Stimulated activated effector memory CD8-positive, alpha-beta T cell treated with anti-CD3 and anti-CD28 coated beads, Interleukin-12 subunit alpha, Interleukin-12 subunit beta, amount 100 ng/mL, for 72 hours (primary cell): ENCODE measurements at regions not wholly inside any gene's neighbourhood (a gene's known extent, or its start where the extent isn't known, plus 50 kb on each side); places are given as distances from the start of the nearest gene placed in this dataset.

Experiments used
- ATAC-seq: fragments of 150-1000 bp; cut with Tn5 transposase; 2 replicates; pipeline ENCODE4 v1.10.0; 2021
- DNase-seq, 2 donors: peaks; one replicate each; pipeline ENCODE4 v3.0.0; 2021 to 2022; ENCODE audit warnings: low spot score in 2 of 2
- H3K27ac Mint-ChIP-seq: one replicate; pipeline ENCODE4 v1.8.0; 2022; ENCODE audit warnings: mild to moderate bottlenecking, mixed read lengths
- H3K36me3 Mint-ChIP-seq: one replicate; pipeline ENCODE4 v1.8.0; 2022; ENCODE audit warnings: mild to moderate bottlenecking, mixed read lengths
- H3K4me1 Mint-ChIP-seq: one replicate; pipeline ENCODE4 v1.8.0; 2022; ENCODE audit warnings: mixed read lengths
- H3K4me3 Mint-ChIP-seq: one replicate; pipeline ENCODE4 v1.8.0; 2022; ENCODE audit warnings: mild to moderate bottlenecking, mixed read lengths
- H3K9me3 Mint-ChIP-seq: one replicate; pipeline ENCODE4 v1.8.0; 2022; ENCODE audit warnings: mixed read lengths

DNA sequence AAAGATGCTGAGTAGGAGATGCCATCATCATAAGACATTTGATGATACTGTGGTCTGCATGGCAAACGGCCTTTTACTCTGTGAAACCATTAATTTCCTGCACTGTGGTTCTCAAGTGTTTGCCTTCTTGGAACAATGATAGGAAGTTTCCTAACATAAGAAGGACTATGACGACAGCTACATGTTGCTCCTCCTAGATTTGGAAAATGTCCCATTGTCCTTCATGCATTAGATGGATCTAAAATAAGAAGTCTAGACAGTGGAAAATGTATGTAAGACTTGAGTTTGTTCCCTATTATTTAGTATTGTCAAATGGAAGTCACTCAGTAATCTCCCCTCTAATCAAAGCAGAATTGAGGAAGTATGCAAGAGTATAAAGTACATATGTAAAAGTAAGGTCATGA lies 98.5 kb upstream of the TMEM170B start:
- peak; percentile 46 for ATAC-seq
- peak overlapping the region; percentile 52 for H3K27ac Mint-ChIP-seq
- H3K4me1 Mint-ChIP-seq, result peaks cover 19% of the 10 kb centered on the region

GRCh38 chr6:11437824-11438459 lies 99.6 kb upstream of the TMEM170B start:
- H3K36me3 Mint-ChIP-seq, result no peaks in the 10 kb centered on the region
- H3K9me3 Mint-ChIP-seq, result peaks cover under 1% of the 10 kb centered on the region
- ATAC-seq (no peak), DNase-seq (no peak)
- H3K4me1 Mint-ChIP-seq, result peaks cover 19% of the 10 kb centered on the region
- H3K4me3 Mint-ChIP-seq, result no peak overlapping the region
- peak overlapping the region; percentile 54 for H3K27ac Mint-ChIP-seq

More for the DNA sequence above, 98.5 kb upstream of the TMEM170B start:
- Mint-ChIP-seq H3K9me3 (peaks cover 3% of the 10 kb centered on the region), H3K4me3 (no peak overlapping the region), H3K36me3 (no peaks in the 10 kb centered on the region)
- no peak for DNase-seq

- ATAC-seq, result no peak
- H3K27ac Mint-ChIP-seq, result no peak overlapping the region
- no peaks in the 10 kb centered on the region for H3K36me3 Mint-ChIP-seq
- H3K9me3 Mint-ChIP-seq, result no peaks in the 10 kb centered on the region
- peaks cover 19% of the 10 kb centered on the region for H3K4me1 Mint-ChIP-seq
- no peak for DNase-seq
- H3K4me3 Mint-ChIP-seq, result no peak overlapping the region
These were observed 100.9 kb upstream of the TMEM170B start for GRCh38 chr6:11436508-11437096.

GRCh38 chr6:11434565-11435326 lies 102.8 kb upstream of the TMEM170B start:
- no peak overlapping the region for H3K27ac Mint-ChIP-seq
- ATAC-seq, result no peak

GRCh38 chr6:11433860-11434259 lies 103.7 kb upstream of the TMEM170B start:
- Mint-ChIP-seq H3K27ac (no peak overlapping the region), H3K4me1 (peaks cover 19% of the 10 kb centered on the region), H3K9me3 (no peaks in the 10 kb centered on the region), H3K4me3 (no peak overlapping the region), H3K36me3 (no peaks in the 10 kb centered on the region)
- DNase-seq (no peak), ATAC-seq (no peak)

More at GRCh38 chr6:11434565-11435326, 102.8 kb upstream of the TMEM170B start:
- no peaks in the 10 kb centered on the region for H3K9me3 Mint-ChIP-seq
- no peak overlapping the region for H3K4me3 Mint-ChIP-seq
- peaks cover 19% of the 10 kb centered on the region for H3K4me1 Mint-ChIP-seq
- no peaks in the 10 kb centered on the region for H3K36me3 Mint-ChIP-seq
- DNase-seq, result no peak

DNA sequence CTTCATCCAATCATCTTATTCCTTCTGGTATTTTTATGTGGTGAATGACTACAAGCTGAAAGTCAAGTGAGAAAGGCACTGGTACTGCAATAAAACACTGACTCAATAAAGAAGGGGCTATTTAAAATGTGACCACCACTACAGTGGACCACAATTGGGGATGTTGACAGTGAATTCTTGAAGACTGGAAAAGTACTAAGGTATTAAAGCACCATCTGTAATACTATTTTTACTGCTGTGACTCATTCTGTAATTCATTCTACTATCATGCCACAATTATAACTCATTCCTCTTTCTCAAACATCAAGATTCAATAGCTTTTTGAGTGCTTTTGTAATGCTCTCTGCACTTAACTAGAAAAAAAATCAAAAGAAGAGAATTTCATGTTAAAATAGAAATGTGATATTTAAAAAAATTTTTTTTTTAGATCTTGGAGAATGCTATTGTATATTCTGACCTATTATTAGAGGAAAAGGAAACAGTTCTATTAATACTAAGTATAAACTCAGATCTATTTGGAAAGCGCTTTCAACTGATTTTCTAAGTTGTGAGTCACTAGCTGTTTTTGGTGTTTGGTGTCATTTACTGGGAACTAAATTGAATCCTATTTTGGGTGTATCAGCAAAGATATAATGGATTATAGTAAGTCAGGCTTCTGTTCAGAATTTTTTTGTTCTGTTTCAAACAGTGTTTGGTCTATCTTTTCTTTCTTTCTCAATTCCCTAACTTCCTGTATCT lies 104.7 kb upstream of the TMEM170B start:
- Mint-ChIP-seq H3K4me3 (no peak overlapping the region), H3K27ac (no peak overlapping the region), H3K9me3 (no peaks in the 10 kb centered on the region), H3K36me3 (no peaks in the 10 kb centered on the region), H3K4me1 (peaks cover 22% of the 10 kb centered on the region)
- DNase-seq, result no peak
- peak; percentile 58 for ATAC-seq

GRCh38 chr6:11432091-11432490 lies 105.5 kb upstream of the TMEM170B start:
- Mint-ChIP-seq H3K27ac (no peak overlapping the region), H3K4me1 (peaks cover 20% of the 10 kb centered on the region), H3K9me3 (no peaks in the 10 kb centered on the region), H3K4me3 (no peak overlapping the region), H3K36me3 (no peaks in the 10 kb centered on the region)
- ATAC-seq (no peak), DNase-seq (no peak)

- no peak for ATAC-seq
- peaks cover 20% of the 10 kb centered on the region for H3K4me1 Mint-ChIP-seq
- no peak for DNase-seq
- H3K36me3 Mint-ChIP-seq, result no peaks in the 10 kb centered on the region
- H3K4me3 Mint-ChIP-seq, result no peak overlapping the region
- H3K27ac Mint-ChIP-seq, result no peak overlapping the region
- H3K9me3 Mint-ChIP-seq, result no peaks in the 10 kb centered on the region
These were observed 106.1 kb upstream of the TMEM170B start for GRCh38 chr6:11431455-11431937.

DNA sequence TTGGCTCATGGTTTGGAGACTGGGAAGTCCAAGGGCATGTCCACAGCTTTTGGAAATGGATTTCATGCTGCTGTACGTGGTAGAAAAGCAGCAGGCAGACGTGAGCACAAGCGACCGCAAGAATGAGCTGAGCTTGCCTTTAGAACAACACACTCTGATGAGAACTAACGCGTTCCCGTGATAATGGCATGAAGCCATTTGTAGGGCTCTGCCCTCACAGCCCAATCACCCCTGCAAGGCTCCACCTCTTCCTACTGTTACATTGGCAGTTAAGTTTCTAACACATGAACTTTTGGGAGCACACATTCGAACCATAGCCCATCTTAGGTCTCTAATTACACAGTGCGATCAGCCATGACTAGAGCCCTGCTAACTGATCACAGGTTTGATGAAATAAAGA lies 107.5 kb upstream of the TMEM170B start:
- H3K36me3 Mint-ChIP-seq, result no peaks in the 10 kb centered on the region
- no peak overlapping the region for H3K4me3 Mint-ChIP-seq
- no peak overlapping the region for H3K27ac Mint-ChIP-seq
- peaks cover 20% of the 10 kb centered on the region for H3K4me1 Mint-ChIP-seq
- no peak for DNase-seq
- H3K9me3 Mint-ChIP-seq, result no peaks in the 10 kb centered on the region
- no peak for ATAC-seq

GRCh38 chr6:11429577-11429976 lies 108.0 kb upstream of the TMEM170B start:
- ATAC-seq (no peak), DNase-seq (no peak)
- H3K36me3 Mint-ChIP-seq, result no peaks in the 10 kb centered on the region
- no peak overlapping the region for H3K27ac Mint-ChIP-seq
- H3K9me3 Mint-ChIP-seq, result no peaks in the 10 kb centered on the region
- H3K4me3 Mint-ChIP-seq, result no peak overlapping the region
- peaks cover 21% of the 10 kb centered on the region for H3K4me1 Mint-ChIP-seq

DNA sequence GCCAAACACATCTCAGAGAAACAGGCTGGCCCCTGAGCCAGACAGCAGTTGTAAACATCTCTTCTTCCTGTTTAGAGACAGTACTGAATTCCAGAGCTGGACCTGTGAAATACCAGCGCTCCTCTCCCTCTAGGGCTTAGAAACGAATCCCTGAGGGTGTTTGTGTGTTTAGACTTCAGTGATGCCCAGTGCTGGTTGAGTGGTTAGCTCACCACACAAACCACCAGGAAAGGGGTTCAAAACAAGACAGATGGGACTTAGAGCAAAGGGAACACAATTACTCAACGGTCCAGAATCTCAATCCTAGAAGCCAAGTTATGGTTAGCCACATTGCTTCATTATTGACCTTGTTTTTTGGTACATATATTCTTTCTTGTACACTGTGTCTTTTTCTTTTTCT lies 108.7 kb upstream of the TMEM170B start:
- Mint-ChIP-seq H3K4me1 (peaks cover 26% of the 10 kb centered on the region), H3K36me3 (no peaks in the 10 kb centered on the region), H3K4me3 (no peak overlapping the region), H3K9me3 (no peaks in the 10 kb centered on the region), H3K27ac (no peak overlapping the region)
- DNase-seq (no peak), ATAC-seq (peak; percentile 74)

GRCh38 chr6:11428371-11428770 lies 109.2 kb upstream of the TMEM170B start:
- peaks cover 30% of the 10 kb centered on the region for H3K4me1 Mint-ChIP-seq
- ATAC-seq (no peak), DNase-seq (no peak)
- no peaks in the 10 kb centered on the region for H3K9me3 Mint-ChIP-seq
- H3K4me3 Mint-ChIP-seq, result no peak overlapping the region
- no peaks in the 10 kb centered on the region for H3K36me3 Mint-ChIP-seq
- peak overlapping the region; percentile 57 for H3K27ac Mint-ChIP-seq

DNA sequence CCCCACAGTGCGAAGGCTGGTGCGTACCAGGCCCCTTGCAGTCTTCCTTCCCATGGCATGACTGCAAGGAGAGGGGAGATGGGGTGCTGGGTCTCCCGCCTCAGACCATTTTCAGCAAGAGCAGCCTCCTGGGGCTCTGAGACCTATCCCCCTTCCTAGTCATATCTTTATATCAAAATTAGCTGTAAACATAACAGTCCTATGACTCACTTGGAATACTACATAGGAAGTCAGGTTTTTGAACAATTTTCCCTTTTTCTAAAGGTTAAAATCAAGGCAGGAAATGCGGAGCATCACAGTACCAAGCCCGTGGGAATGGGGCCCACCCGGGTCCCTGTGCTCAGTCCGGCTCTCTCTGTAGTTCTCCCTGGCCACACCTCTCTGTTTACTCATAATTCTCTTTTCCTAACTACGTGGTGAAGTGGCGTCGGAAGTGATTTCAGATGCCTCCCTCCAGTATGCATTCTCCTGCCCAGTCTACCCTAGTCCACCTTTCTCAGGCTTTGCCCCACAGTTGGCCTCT lies 109.8 kb upstream of the TMEM170B start:
- no peak for ATAC-seq
- Mint-ChIP-seq H3K36me3 (no peaks in the 10 kb centered on the region), H3K27ac (peak overlapping the region; percentile 57), H3K4me3 (no peak overlapping the region), H3K9me3 (no peaks in the 10 kb centered on the region), H3K4me1 (peaks cover 31% of the 10 kb centered on the region)
- no peak for DNase-seq

GRCh38 chr6:11427091-11427722 lies 110.3 kb upstream of the TMEM170B start:
- Mint-ChIP-seq H3K9me3 (no peaks in the 10 kb centered on the region), H3K27ac (no peak overlapping the region), H3K36me3 (no peaks in the 10 kb centered on the region), H3K4me3 (no peak overlapping the region), H3K4me1 (peaks cover 31% of the 10 kb centered on the region)
- no peak for ATAC-seq
- no peak for DNase-seq

DNA sequence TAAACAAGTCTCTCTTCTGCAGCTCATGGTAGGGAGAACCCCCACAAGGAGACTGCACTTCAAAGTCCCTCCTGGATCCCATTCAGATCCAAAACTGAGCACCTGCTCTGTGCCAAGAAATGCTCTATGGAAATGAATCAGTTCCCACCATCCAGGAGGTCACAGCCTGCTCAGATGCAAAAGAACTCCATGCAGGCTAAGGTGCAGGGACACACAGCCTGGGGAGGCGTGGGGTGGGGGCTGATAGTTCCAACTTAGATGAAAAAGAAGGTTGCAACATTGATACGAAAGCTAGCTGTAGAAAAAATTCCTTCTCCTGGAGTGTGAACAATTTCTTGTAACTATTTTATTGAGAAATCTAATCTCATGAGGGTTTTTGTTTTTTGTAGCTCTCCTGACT lies 111.0 kb upstream of the TMEM170B start:
- no peak overlapping the region for H3K4me3 Mint-ChIP-seq
- peaks cover 31% of the 10 kb centered on the region for H3K4me1 Mint-ChIP-seq
- H3K9me3 Mint-ChIP-seq, result no peaks in the 10 kb centered on the region
- no peaks in the 10 kb centered on the region for H3K36me3 Mint-ChIP-seq
- ATAC-seq (no peak), DNase-seq (no peak)
- H3K27ac Mint-ChIP-seq, result no peak overlapping the region
